H1 (cell line): ENCODE measurements at regions not wholly inside any gene's neighbourhood (a gene's known extent, or its start where the extent isn't known, plus 50 kb on each side); places are given as distances from the start of the nearest gene placed in this dataset.

ENCODE experiments used
- CTCF ChIA-PET: fragments of 300-600 bp; sonication (Branson Sonifier 250); formaldehyde crosslinking; loops from one replicate; lab custom pipeline; 2021; ENCODE audit not compliant: partially characterized antibody; lab: Charles Lee
- POLR2A ChIA-PET: fragments of 300-600 bp; sonication (Branson Sonifier 250); formaldehyde crosslinking; loops from one replicate; lab custom pipeline; 2021; ENCODE audit warnings: inconsistent platforms; ENCODE audit not compliant: partially characterized antibody; lab: Charles Lee
- DNase-seq, 2 experiments: peaks; one replicate each; pipeline versions ENCODE4 v3.0.0 to v3.0.0-alpha.2; 2010 to 2022; ENCODE audit warnings: low spot score in 2 of 2, low read depth in 1 of 2, mixed read lengths in 1 of 2
- FAIRE-seq: peaks from 2 replicates; lab custom pipeline; 2011; peaks lifted over from hg19 to GRCh38; lab: Jason Lieb, UNC
- H2AFZ ChIP-seq: 2 replicates; pipeline ENCODE4 v1.8.1; 2012; ENCODE audit warnings: low read length, inconsistent platforms
- H2AK5ac ChIP-seq: 2 replicates; pipeline ENCODE4 v1.6.1; 2013; ENCODE audit warnings: low read depth, low read length
- H2BK120ac ChIP-seq: replicated peaks from 2 replicates; pipeline ENCODE3; 2013; ENCODE audit warnings: low read depth, low read length, inconsistent platforms
- H2BK12ac ChIP-seq: 2 replicates; pipeline ENCODE4 v1.6.1; 2013; ENCODE audit warnings: low read depth, low read length
- H2BK15ac ChIP-seq: 2 replicates; pipeline ENCODE4 v1.6.1; 2013; ENCODE audit warnings: low read length
- H2BK20ac ChIP-seq: 2 replicates; pipeline ENCODE4 v1.6.1; 2013; ENCODE audit warnings: low read length
- H2BK5ac ChIP-seq: 2 replicates; pipeline ENCODE4 v1.6.1; 2013; ENCODE audit warnings: low read depth, low read length
- H3K14ac ChIP-seq: 2 replicates; pipeline ENCODE4 v1.6.1; 2013; ENCODE audit warnings: inconsistent platforms; ENCODE audit not compliant: insufficient read length
- H3K18ac ChIP-seq: 2 replicates; pipeline ENCODE4 v1.6.1; 2013; ENCODE audit warnings: low read length; ENCODE audit errors: extremely low read depth
- H3K23ac ChIP-seq: 2 replicates; pipeline ENCODE4 v1.6.1; 2013; ENCODE audit warnings: inconsistent platforms; ENCODE audit not compliant: insufficient read length
- H3K23me2 ChIP-seq: 2 replicates; pipeline ENCODE4 v1.6.1; 2013; ENCODE audit warnings: low read depth, low read length
- H3K27ac ChIP-seq: 2 replicates; pipeline ENCODE4 v1.6.1; 2011; ENCODE audit warnings: low read depth, low read length, inconsistent platforms
- H3K27me3 ChIP-seq, 4 experiments: replicated peaks in 1 of 4; 1 replicate in 1 of 4; 2 replicates in 3 of 4; pipeline versions ENCODE4 v1.6.1 to v1.8.1; 2011 to 2013; ENCODE audit warnings: low read length in 3 of 4, mild to moderate bottlenecking in 3 of 4, inconsistent platforms in 2 of 4, mixed read lengths in 2 of 4, moderate library complexity in 1 of 4; ENCODE audit not compliant: control insufficient read depth in 3 of 4, insufficient read depth in 3 of 4; ENCODE audit errors: extremely low read depth in 1 of 4
- H3K36me3 ChIP-seq, 4 experiments: 2 replicates each; pipeline versions ENCODE4 v1.6.1 to v1.8.1; 2011 to 2013; ENCODE audit warnings: mild to moderate bottlenecking in 4 of 4, low read length in 3 of 4, moderate library complexity in 2 of 4, control low read depth in 1 of 4, inconsistent platforms in 1 of 4; ENCODE audit not compliant: insufficient read depth in 4 of 4, control insufficient read depth in 2 of 4
- H3K4ac ChIP-seq: replicated peaks from 2 replicates; pipeline ENCODE3; 2013; ENCODE audit warnings: low read length, low read depth, mixed read lengths, inconsistent platforms; ENCODE audit not compliant: insufficient read length
- H3K4me1 ChIP-seq, 4 experiments: replicated peaks in 1 of 4; 1 replicate in 1 of 4; 2 replicates in 3 of 4; pipeline versions ENCODE4 v1.6.1 to v1.8.1; 2011 to 2013; ENCODE audit warnings: low read length in 3 of 4, inconsistent platforms in 2 of 4, mixed read lengths in 1 of 4; ENCODE audit not compliant: insufficient read depth in 4 of 4, control insufficient read depth in 3 of 4
- H3K4me2 ChIP-seq, 2 experiments: 2 replicates each; pipeline versions ENCODE4 v1.6.1 to v1.8.1; 2011 to 2013; ENCODE audit warnings: low read depth in 2 of 2, low read length in 2 of 2, control low read depth in 1 of 2, inconsistent platforms in 1 of 2, mild to moderate bottlenecking in 1 of 2; ENCODE audit not compliant: insufficient read depth in 1 of 2
- H3K4me3 ChIP-seq, 4 experiments: fragments of 200-600, 300-600 bp in 1 of 4; sonication (generic), shearing (Covaris generic), sonication (Bioruptor Twin) in 1 of 4; 2 replicates each; pipeline versions ENCODE4 v1.5.1 to v1.8.1; 2011 to 2016; ENCODE audit warnings: low read length in 4 of 4, low read depth in 3 of 4, control low read depth in 2 of 4, inconsistent platforms in 2 of 4, mild to moderate bottlenecking in 2 of 4, mixed read lengths in 1 of 4, moderate library complexity in 1 of 4; ENCODE audit not compliant: insufficient read depth in 2 of 4; ENCODE audit errors: extremely low read depth in 1 of 4
- H3K56ac ChIP-seq: replicated peaks from 2 replicates; pipeline ENCODE3; 2013; ENCODE audit warnings: low read depth, mild to moderate bottlenecking, mixed read lengths, low read length, inconsistent platforms; ENCODE audit not compliant: insufficient read length
- H3K79me1 ChIP-seq: 2 replicates; pipeline ENCODE4 v1.6.1; 2013; ENCODE audit warnings: low read depth, low read length, control low read depth
- H3K79me2 ChIP-seq, 2 experiments: 2 replicates each; pipeline versions ENCODE4 v1.6.1 to v1.8.1; 2012 to 2013; ENCODE audit warnings: low read length in 2 of 2, mild to moderate bottlenecking in 2 of 2, inconsistent platforms in 1 of 2; ENCODE audit not compliant: insufficient read depth in 2 of 2, control insufficient read depth in 1 of 2
- H3K9ac ChIP-seq, 4 experiments: replicated peaks in 1 of 4; 1 replicate in 1 of 4; 2 replicates in 3 of 4; pipeline versions ENCODE4 v1.6.1 to v1.8.1; 2011 to 2013; ENCODE audit warnings: low read depth in 3 of 4, low read length in 3 of 4, control low read depth in 2 of 4, mild to moderate bottlenecking in 2 of 4, moderate library complexity in 2 of 4, inconsistent platforms in 1 of 4; ENCODE audit errors: extremely low read depth in 1 of 4
- H3K9me3 ChIP-seq, 2 experiments: 2 replicates each; pipeline versions ENCODE4 v1.6.1 to v1.8.1; 2012 to 2013; ENCODE audit warnings: mild to moderate bottlenecking in 2 of 2, moderate library complexity in 2 of 2, control low read depth in 1 of 2, inconsistent platforms in 1 of 2, low read depth in 1 of 2, low read length in 1 of 2, mixed read lengths in 1 of 2; ENCODE audit not compliant: insufficient read depth in 2 of 2
- H4K20me1 ChIP-seq, 2 experiments: replicated peaks in 1 of 2; 2 replicates each; pipeline versions ENCODE3 to v1.8.1; 2011 to 2013; ENCODE audit warnings: inconsistent platforms in 2 of 2, low read length in 2 of 2, mild to moderate bottlenecking in 1 of 2; ENCODE audit not compliant: insufficient read depth in 2 of 2, control insufficient read depth in 1 of 2
- H4K5ac ChIP-seq: 2 replicates; pipeline ENCODE4 v1.6.1; 2013; ENCODE audit warnings: low read length, low read depth, mixed read lengths, inconsistent platforms; ENCODE audit not compliant: insufficient read length
- H4K8ac ChIP-seq: 2 replicates; pipeline ENCODE4 v1.8.0; 2013; ENCODE audit warnings: mild to moderate bottlenecking, moderate library complexity, low read length, inconsistent platforms; ENCODE audit not compliant: insufficient read depth; ENCODE audit errors: extremely low read depth
- H4K91ac ChIP-seq: replicated peaks from 2 replicates; pipeline ENCODE3; 2013; ENCODE audit warnings: low read length, mixed read lengths, inconsistent platforms; ENCODE audit not compliant: insufficient read length
- BCL11A ChIP-seq, 2 experiments: IDR thresholded peaks; one replicate each; pipeline ENCODE4 v1.6.1; 2011; ENCODE audit warnings: low read depth in 2 of 2, low read length in 2 of 2, mild to moderate bottlenecking in 2 of 2
- BRCA1 ChIP-seq: IDR thresholded peaks from 2 replicates; pipeline ENCODE4 v1.6.1; 2012; ENCODE audit warnings: low read depth, low read length, improper control_type of control experiment
- CBX8 ChIP-seq: fragments of 300-800, 300-1000 bp; sonication (generic); IDR thresholded peaks from 2 replicates; pipeline ENCODE4 v1.7.1; 2016; ENCODE audit warnings: low read depth, low read length, borderline replicate concordance
- CHD2 ChIP-seq: IDR thresholded peaks from 2 replicates; pipeline ENCODE4 v1.6.1; 2012; ENCODE audit warnings: low read length, improper control_type of control experiment
- CTCF ChIP-seq, 3 experiments: IDR thresholded peaks; 1 replicate in 2 of 3; 2 replicates in 1 of 3; pipeline versions ENCODE4 v1.5.1 to v1.6.1; 2011; ENCODE audit warnings: low read length in 3 of 3, mild to moderate bottlenecking in 3 of 3, inconsistent platforms in 2 of 3, low read depth in 1 of 3, moderate library complexity in 1 of 3; ENCODE audit not compliant: insufficient read depth in 1 of 3; ENCODE audit errors: control extremely low read depth in 1 of 3
- FOSL1 ChIP-seq: IDR thresholded peaks from 2 replicates; pipeline ENCODE4 v1.6.1; 2011; ENCODE audit warnings: mild to moderate bottlenecking, low read depth, low read length, moderate library complexity; ENCODE audit not compliant: insufficient read depth
- MAX ChIP-seq: IDR thresholded peaks from 2 replicates; pipeline ENCODE4 v1.6.1; 2012; ENCODE audit warnings: inconsistent platforms
- RAD21 ChIP-seq, 2 experiments: IDR thresholded peaks in 1 of 2; conservative IDR thresholded peaks in 1 of 2; 2 replicates each; pipeline ENCODE4 v1.6.1; 2011; ENCODE audit warnings: low read depth in 2 of 2, low read length in 2 of 2, improper control_type of control experiment in 1 of 2, inconsistent platforms in 1 of 2, mild to moderate bottlenecking in 1 of 2, moderate library complexity in 1 of 2
- SP1 ChIP-seq: IDR thresholded peaks from 2 replicates; pipeline ENCODE4 v1.6.1; 2011; ENCODE audit warnings: low read depth, low read length
- SP2 ChIP-seq: IDR thresholded peaks from 2 replicates; pipeline ENCODE4 v1.6.1; 2012; ENCODE audit warnings: mild to moderate bottlenecking, low read length, inconsistent platforms
- YY1 ChIP-seq: IDR thresholded peaks from 2 replicates; pipeline ENCODE4 v1.6.1; 2011; ENCODE audit warnings: low read depth, mild to moderate bottlenecking, low read length
- WGBS, 2 experiments: shearing (Covaris generic) in 1 of 2; methylation state at CpG; one replicate each; pipeline versions ENCODE4 v1.1.6 to v1.1.7; 2013 to 2015; ENCODE audit warnings: low lambda C conversion rate in 2 of 2, mixed read lengths in 2 of 2, inconsistent platforms in 1 of 2, low coverage in 1 of 2, missing lambda C conversion rate in 1 of 2; ENCODE audit not compliant: insufficient replicate concordance in 2 of 2, insufficient coverage in 1 of 2, insufficient read length in 1 of 2; ENCODE audit errors: extremely low coverage in 1 of 2, missing lambda C conversion rate in 1 of 2; 5-methylcytosine and 5-hydroxymethylcytosine counted together

DNA sequence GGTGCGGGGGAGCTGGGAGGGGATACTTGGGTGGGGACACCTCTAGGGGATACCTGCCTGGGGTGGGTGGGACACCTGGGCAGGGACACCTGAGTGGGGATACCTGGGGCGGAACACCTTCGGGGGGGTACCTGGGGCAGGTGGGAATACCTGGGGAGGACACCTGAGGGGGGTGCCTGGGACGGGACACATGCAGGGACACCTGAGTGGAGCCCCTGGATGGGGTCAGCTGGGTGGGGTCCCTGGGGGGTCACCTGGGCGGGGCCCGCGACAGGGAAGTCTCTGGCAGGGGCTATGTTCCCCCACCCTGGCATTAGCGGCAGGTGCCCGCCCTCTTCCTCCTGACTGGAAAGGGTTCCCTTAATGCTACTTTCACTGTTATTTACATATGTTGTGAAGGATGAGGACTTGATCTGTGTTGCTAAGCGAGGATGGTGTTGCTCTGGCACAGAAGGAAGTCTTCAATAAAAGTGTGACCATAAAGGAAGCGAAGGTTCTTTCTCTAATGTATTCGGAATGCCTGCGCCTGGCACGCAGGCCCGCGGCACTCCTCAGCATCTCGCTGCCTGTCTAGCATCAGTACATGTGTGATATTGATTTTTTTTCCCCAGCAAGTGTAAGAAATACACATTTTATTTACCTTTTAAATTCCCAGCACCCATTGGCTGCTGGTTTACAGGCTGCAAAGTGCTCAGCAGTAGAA lies 801.7 kb downstream of the BRD1 start:
- Histone ChIP-seq H2BK15ac (no peak overlapping the region), H3K18ac (no peak overlapping the region), H3K4me2 (no peak overlapping the region), H3K23ac (no peak overlapping the region), H3K14ac (no peak overlapping the region), H3K79me1 (no peaks in the 10 kb centered on the region), H3K4me3 (no peak overlapping the region), H2AK5ac (no peak overlapping the region), H2AFZ (no peak overlapping the region), H3K56ac (no peak overlapping the region), H2BK120ac (no peak overlapping the region), H2BK12ac (no peak overlapping the region), H3K9ac (no peak overlapping the region), H2BK5ac (no peak overlapping the region), H3K27me3 (0 out of 7 replicates have a peak, but pooled peaks cover 0 to 4% (median 0%) of the 10 kb centered on the region in 4 experiments), H4K8ac (no peak overlapping the region; the same call in 1 of the 2 replicates), H3K4me1 (no peaks in the 10 kb centered on the region), H3K36me3 (no peaks in the 10 kb centered on the region), H4K91ac (no peak overlapping the region), H3K79me2 (no peaks in the 10 kb centered on the region), H3K9me3 (no peaks in the 10 kb centered on the region), H3K27ac (no peak overlapping the region), H3K23me2 (no peaks in the 10 kb centered on the region), H4K20me1 (no peaks in the 10 kb centered on the region), H4K5ac (no peak overlapping the region), H3K4ac (no peak overlapping the region), H2BK20ac (no peak overlapping the region)
- CTCF ChIA-PET: interaction anchor here (0.6 to 2.1 kb wide), 13 partner anchors 8 to 279 kb away, joined by 3 to 8 read pairs (median 5); no protein-coding TSS in a partner anchor
- POLR2A ChIA-PET: no interaction called here
- FAIRE-seq: no peak
- 89% methylated on average over 10 of the region's 17 CpGs; no CpG with 5 or more reads in 1 of the 2 experiments for WGBS, 2 experiments
- no peak for DNase-seq
- TF ChIP-seq MAX (no peak), YY1 (no peak), RAD21 (IDR thresholded peaks at IDR 0.05 in 1 of 2, conservative IDR thresholded peaks at IDR 0.05 in 1 of 2; ENCODE audit: low read depth in 2 of 2, low read length in 2 of 2) (no peak), SP1 (no peak), CTCF (IDR thresholded peaks at IDR 0.05; ENCODE audit: control extremely low read depth in 1 of 3, insufficient read depth in 1 of 3, low read depth in 1 of 3, low read length in 3 of 3) (no peak), FOSL1 (no peak), BCL11A (IDR thresholded peaks at IDR 0.05; ENCODE audit: low read depth in 2 of 2, low read length in 2 of 2) (no peak), CHD2 (no peak), BRCA1 (no peak), SP2 (no peak), CBX8 (no peak)
